GM12878 (cell line): ENCODE measurements at regions not wholly inside any gene's neighbourhood (a gene's known extent, or its start where the extent isn't known, plus 50 kb on each side); places are given as distances from the start of the nearest gene placed in this dataset.

Experiments
- ATAC-seq: fragments of 200-7000 bp; cut with Tn5 transposase; 3 replicates; pipeline ENCODE4 v1.9.1; 2020; ENCODE audit warnings: mild to moderate bottlenecking, moderate library complexity
- BruUV-seq: library from RNA; stranded (reverse); fragments of 400-500 nt; replicated peaks from 2 replicates; lab custom pipeline; 2021; lab: Mats Ljungman, UMichigan
- CTCF ChIA-PET: fragments of 300-600 bp; sonication (Branson Sonifier 250); formaldehyde crosslinking; extraction: SDS; loops from one replicate; lab custom pipeline; 2021; ENCODE audit warnings: inconsistent platforms; lab: Yijun Ruan, JAX
- POLR2A ChIA-PET: fragments of 350-600 bp; formaldehyde crosslinking; extraction: SDS; loops from one replicate; lab custom pipeline; 2021; ENCODE audit warnings: inconsistent platforms; lab: Charles Lee
- RAD21 ChIA-PET: fragments of 300-600 bp; sonication (Branson Sonifier 250); formaldehyde crosslinking; loops from one replicate; lab custom pipeline; 2023; ENCODE audit warnings: antibody characterized with exemption; ENCODE audit not compliant: unreplicated experiment; lab: Charles Lee
- SMC1A ChIA-PET: fragments of 300-600 bp; sonication (Branson Sonifier 250); formaldehyde crosslinking; loops from one replicate; lab custom pipeline; 2023; ENCODE audit not compliant: unreplicated experiment, uncharacterized antibody; lab: Charles Lee
- DNase-seq: peaks from one replicate; pipeline ENCODE4 v3.0.0-alpha.2; 2011; ENCODE audit warnings: low read depth, low spot score
- FAIRE-seq: peaks from 3 replicates; lab custom pipeline; 2011; peaks lifted over from hg19 to GRCh38; lab: Jason Lieb, UNC
- H2AFZ ChIP-seq: 2 replicates; pipeline ENCODE4 v1.6.0; 2011; ENCODE audit warnings: low read depth, low read length, control low read depth; ENCODE audit not compliant: control insufficient read depth
- H3K27ac ChIP-seq: 2 replicates; pipeline ENCODE4 v1.5.1; 2011; ENCODE audit warnings: control low read depth; ENCODE audit not compliant: control insufficient read depth, insufficient read depth
- H3K27me3 ChIP-seq, 2 experiments: replicated peaks in 1 of 2; 2 replicates each; pipeline versions ENCODE4 v1.6.0 to v1.6.1; 2011; ENCODE audit warnings: low read length in 1 of 2; ENCODE audit not compliant: control insufficient read depth in 2 of 2, insufficient read depth in 2 of 2
- H3K36me3 ChIP-seq, 2 experiments: 2 replicates each; pipeline ENCODE4 v1.5.1; 2011; ENCODE audit warnings: low read length in 1 of 2; ENCODE audit not compliant: control insufficient read depth in 2 of 2, insufficient read depth in 2 of 2
- H3K4me1 ChIP-seq: 2 replicates; pipeline ENCODE4 v1.6.1; 2011; ENCODE audit warnings: mild to moderate bottlenecking, low read length, moderate library complexity, mixed read lengths; ENCODE audit not compliant: control insufficient read depth, insufficient read depth
- H3K4me2 ChIP-seq: 2 replicates; pipeline ENCODE4 v1.6.0; 2011; ENCODE audit warnings: control low read depth; ENCODE audit not compliant: control insufficient read depth, insufficient read depth
- H3K4me3 ChIP-seq: fragments of 200-600 bp; sonication (generic); 2 replicates; pipeline ENCODE4 v1.5.1; 2016
- H3K79me2 ChIP-seq: 2 replicates; pipeline ENCODE4 v1.6.0; 2011; ENCODE audit warnings: low read length; ENCODE audit not compliant: control insufficient read depth, insufficient read depth
- H3K9ac ChIP-seq: 2 replicates; pipeline ENCODE4 v1.8.0; 2011; ENCODE audit warnings: low read length, control low read depth, mixed read lengths; ENCODE audit not compliant: control insufficient read depth, insufficient read depth
- H3K9me3 ChIP-seq: replicated peaks from 3 replicates; pipeline ENCODE4 v1.5.1; 2011; ENCODE audit warnings: mild to moderate bottlenecking, low read length; ENCODE audit not compliant: control insufficient read depth, insufficient read depth
- H4K20me1 ChIP-seq: 2 replicates; pipeline ENCODE4 v1.6.0; 2011; ENCODE audit not compliant: control insufficient read depth, insufficient read depth
- WGBS: methylation state at CpG from one replicate; pipeline ENCODE4 v1.1.6; 2016; ENCODE audit warnings: low lambda C conversion rate; ENCODE audit not compliant: insufficient replicate concordance, insufficient coverage; ENCODE audit errors: missing lambda C conversion rate; 5-methylcytosine and 5-hydroxymethylcytosine counted together
- in situ Hi-C: fragments of 300-500 bp; cut with MboI; formaldehyde crosslinking; loops from 9 replicates; pipeline ENCODE4 v1.14.3; 2018; ENCODE audit warnings: mixed read lengths
- intact Hi-C: fragments of 100-400 bp; cut with micrococcal nuclease; formaldehyde crosslinking; loops from one replicate; pipeline ENCODE4 v1.14.2; 2022; ENCODE audit not compliant: unreplicated experiment
- TF ChIP-seq, protein P1 (sequence below): fragments of 450-650 bp; IDR thresholded peaks from 2 replicates; pipeline ENCODE4 v1.6.1; 2018; ENCODE audit warnings: borderline replicate concordance, mild to moderate bottlenecking; ENCODE audit not compliant: partially characterized antibody
- TF ChIP-seq, protein P2 (sequence below): IDR thresholded peaks from 2 replicates; pipeline ENCODE4 v1.6.1; 2012; ENCODE audit warnings: improper control_type of control experiment, low read depth, low read length; ENCODE audit not compliant: insufficient replicate concordance

DNA sequence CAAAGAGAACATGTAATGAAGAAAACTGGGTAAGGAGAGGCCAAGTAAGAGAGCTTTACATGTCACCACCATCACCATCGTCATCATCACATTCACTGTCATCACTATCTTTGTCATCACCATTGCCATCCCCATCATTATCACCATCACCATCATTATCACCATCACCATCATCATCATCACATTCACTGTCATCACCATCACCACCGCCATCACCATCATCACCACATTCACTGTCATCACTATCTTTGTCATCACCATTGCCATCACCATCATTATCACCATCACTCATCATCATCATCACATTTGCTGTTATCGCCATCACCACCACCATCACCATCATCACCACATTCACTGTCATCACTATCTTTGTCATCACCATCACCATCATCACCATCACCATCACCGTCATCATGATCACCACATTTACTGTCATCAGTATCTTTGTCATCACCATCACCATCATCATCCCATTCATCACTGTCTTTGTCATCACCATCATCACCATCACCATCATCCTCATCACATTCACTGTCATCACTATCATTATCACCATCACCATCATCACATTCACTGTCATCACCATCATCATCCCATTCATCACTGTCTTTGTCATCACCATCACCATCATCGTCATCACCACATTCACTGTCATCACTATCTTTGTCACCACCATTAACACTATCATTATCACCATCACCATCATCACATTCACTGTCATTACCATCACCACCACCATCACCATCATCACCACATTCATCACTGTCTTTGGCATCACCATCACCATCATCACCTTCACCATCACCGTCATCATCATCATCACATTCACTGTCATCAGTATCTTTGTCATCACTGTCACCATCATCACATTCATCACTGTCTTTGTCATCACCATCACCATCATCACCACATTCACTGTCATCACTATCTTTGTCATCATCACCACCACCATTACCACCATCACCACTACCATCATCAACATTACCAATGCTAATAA is 172.3 kb downstream of the ERMARD start:
- Histone ChIP-seq H3K9ac (no peak overlapping the region), H3K79me2 (no peaks in the 10 kb centered on the region), H3K4me3 (no peak overlapping the region), H3K9me3 (peaks cover 1% of the 10 kb centered on the region; the same call in 1 of the 3 replicates), H3K27ac (no peak overlapping the region), H3K36me3 (no peaks in the 10 kb centered on the region), H3K27me3 (no peaks in the 10 kb centered on the region), H3K4me2 (no peak overlapping the region), H2AFZ (no peak overlapping the region), H4K20me1 (no peaks in the 10 kb centered on the region), H3K4me1 (no peaks in the 10 kb centered on the region)
- FAIRE-seq, result no peak
- WGBS, result 55% methylated on average over 6 of the region's 6 CpGs
- RAD21 ChIA-PET, result no interaction called here
- SMC1A ChIA-PET, result no interaction called here
- in situ Hi-C loops (no loop called here), intact Hi-C loops (no loop called here)
- CTCF ChIA-PET, result no interaction called here
- TF ChIP-seq, protein P1, sequence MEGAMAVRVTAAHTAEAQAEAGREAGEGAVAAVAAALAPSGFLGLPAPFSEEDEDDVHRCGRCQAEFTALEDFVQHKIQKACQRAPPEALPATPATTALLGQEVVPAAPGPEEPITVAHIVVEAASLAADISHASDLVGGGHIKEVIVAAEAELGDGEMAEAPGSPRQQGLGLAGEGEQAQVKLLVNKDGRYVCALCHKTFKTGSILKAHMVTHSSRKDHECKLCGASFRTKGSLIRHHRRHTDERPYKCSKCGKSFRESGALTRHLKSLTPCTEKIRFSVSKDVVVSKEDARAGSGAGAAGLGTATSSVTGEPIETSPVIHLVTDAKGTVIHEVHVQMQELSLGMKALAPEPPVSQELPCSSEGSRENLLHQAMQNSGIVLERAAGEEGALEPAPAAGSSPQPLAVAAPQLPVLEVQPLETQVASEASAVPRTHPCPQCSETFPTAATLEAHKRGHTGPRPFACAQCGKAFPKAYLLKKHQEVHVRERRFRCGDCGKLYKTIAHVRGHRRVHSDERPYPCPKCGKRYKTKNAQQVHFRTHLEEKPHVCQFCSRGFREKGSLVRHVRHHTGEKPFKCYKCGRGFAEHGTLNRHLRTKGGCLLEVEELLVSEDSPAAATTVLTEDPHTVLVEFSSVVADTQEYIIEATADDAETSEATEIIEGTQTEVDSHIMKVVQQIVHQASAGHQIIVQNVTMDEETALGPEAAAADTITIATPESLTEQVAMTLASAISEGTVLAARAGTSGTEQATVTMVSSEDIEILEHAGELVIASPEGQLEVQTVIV, result peak; percentile 15
- TF ChIP-seq, protein P2, sequence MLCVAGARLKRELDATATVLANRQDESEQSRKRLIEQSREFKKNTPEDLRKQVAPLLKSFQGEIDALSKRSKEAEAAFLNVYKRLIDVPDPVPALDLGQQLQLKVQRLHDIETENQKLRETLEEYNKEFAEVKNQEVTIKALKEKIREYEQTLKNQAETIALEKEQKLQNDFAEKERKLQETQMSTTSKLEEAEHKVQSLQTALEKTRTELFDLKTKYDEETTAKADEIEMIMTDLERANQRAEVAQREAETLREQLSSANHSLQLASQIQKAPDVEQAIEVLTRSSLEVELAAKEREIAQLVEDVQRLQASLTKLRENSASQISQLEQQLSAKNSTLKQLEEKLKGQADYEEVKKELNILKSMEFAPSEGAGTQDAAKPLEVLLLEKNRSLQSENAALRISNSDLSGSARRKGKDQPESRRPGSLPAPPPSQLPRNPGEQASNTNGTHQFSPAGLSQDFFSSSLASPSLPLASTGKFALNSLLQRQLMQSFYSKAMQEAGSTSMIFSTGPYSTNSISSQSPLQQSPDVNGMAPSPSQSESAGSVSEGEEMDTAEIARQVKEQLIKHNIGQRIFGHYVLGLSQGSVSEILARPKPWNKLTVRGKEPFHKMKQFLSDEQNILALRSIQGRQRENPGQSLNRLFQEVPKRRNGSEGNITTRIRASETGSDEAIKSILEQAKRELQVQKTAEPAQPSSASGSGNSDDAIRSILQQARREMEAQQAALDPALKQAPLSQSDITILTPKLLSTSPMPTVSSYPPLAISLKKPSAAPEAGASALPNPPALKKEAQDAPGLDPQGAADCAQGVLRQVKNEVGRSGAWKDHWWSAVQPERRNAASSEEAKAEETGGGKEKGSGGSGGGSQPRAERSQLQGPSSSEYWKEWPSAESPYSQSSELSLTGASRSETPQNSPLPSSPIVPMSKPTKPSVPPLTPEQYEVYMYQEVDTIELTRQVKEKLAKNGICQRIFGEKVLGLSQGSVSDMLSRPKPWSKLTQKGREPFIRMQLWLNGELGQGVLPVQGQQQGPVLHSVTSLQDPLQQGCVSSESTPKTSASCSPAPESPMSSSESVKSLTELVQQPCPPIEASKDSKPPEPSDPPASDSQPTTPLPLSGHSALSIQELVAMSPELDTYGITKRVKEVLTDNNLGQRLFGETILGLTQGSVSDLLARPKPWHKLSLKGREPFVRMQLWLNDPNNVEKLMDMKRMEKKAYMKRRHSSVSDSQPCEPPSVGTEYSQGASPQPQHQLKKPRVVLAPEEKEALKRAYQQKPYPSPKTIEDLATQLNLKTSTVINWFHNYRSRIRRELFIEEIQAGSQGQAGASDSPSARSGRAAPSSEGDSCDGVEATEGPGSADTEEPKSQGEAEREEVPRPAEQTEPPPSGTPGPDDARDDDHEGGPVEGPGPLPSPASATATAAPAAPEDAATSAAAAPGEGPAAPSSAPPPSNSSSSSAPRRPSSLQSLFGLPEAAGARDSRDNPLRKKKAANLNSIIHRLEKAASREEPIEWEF, result no peak
- BruUV-seq, result no TSS peak
- DNase-seq, result no peak
- no peak for ATAC-seq
- POLR2A ChIA-PET, result no interaction called here
